SK-N-SH treated with all-trans-retinoic acid at 6 μM for 48 hours (cell line): ENCODE measurements at regions not wholly inside any gene's neighbourhood (a gene's known extent, or its start where the extent isn't known, plus 50 kb on each side); places are given as distances from the start of the nearest gene placed in this dataset.

ENCODE experiments used
- ATAC-seq: fragments of 200-7000 bp; cut with Tn5 transposase; 3 replicates; pipeline ENCODE4 v1.9.1; 2020; ENCODE audit warnings: mild to moderate bottlenecking, moderate library complexity
- ARNTL ChIP-seq: fragments of 450-650 bp; formaldehyde crosslinking; IDR thresholded peaks from 2 replicates; pipeline ENCODE4 v1.5.0; 2020; ENCODE audit warnings: low read depth, mild to moderate bottlenecking, moderate library complexity, borderline replicate concordance
- BACH2 ChIP-seq: fragments of 250-450 bp; sonication (Bioruptor Pico); IDR thresholded peaks from 2 replicates; pipeline ENCODE4 v1.9.0; 2021; ENCODE audit warnings: mild to moderate bottlenecking, borderline replicate concordance
- CSDC2 ChIP-seq: fragments of 250-450 bp; sonication (Bioruptor Pico); IDR thresholded peaks from 2 replicates; pipeline ENCODE4 v1.5.0; 2020; ENCODE audit warnings: mild to moderate bottlenecking, moderate library complexity
- ESRRG ChIP-seq: fragments of 250-450 bp; sonication (Bioruptor Pico); IDR thresholded peaks from 2 replicates; pipeline ENCODE4 v1.6.1; 2021; ENCODE audit warnings: mild to moderate bottlenecking
- GLIS3 ChIP-seq: fragments of 250-450 bp; sonication (Bioruptor Pico); IDR thresholded peaks from 2 replicates; pipeline ENCODE4 v1.5.0; 2020; ENCODE audit warnings: mild to moderate bottlenecking, moderate library complexity
- ISL1 ChIP-seq: fragments of 250-450 bp; sonication (Bioruptor Pico); IDR thresholded peaks from 2 replicates; pipeline ENCODE4 v2.1.2; 2022; ENCODE audit warnings: mild to moderate bottlenecking, moderate library complexity
- OSR1 ChIP-seq: fragments of 250-450 bp; sonication (Bioruptor Pico); IDR thresholded peaks from 2 replicates; pipeline ENCODE4 v1.8.0; 2022; ENCODE audit warnings: moderate library complexity, mild to moderate bottlenecking, inconsistent platforms
- PPARA ChIP-seq: fragments of 250-450 bp; sonication (Bioruptor Pico); IDR thresholded peaks from 2 replicates; pipeline ENCODE4 v1.5.0; 2020; ENCODE audit warnings: mild to moderate bottlenecking, borderline replicate concordance
- RARB ChIP-seq: fragments of 250-450 bp; sonication (Bioruptor Pico); IDR thresholded peaks from 2 replicates; pipeline ENCODE4 v1.8.0; 2021; ENCODE audit warnings: mild to moderate bottlenecking, moderate library complexity
- SNAI2 ChIP-seq: fragments of 250-450 bp; sonication (Bioruptor Pico); IDR thresholded peaks from 2 replicates; pipeline ENCODE4 v1.5.0; 2020; ENCODE audit warnings: mild to moderate bottlenecking, moderate library complexity
- TCF4 ChIP-seq: fragments of 250-450 bp; sonication (Bioruptor Pico); IDR thresholded peaks from 2 replicates; pipeline ENCODE4 v1.8.0; 2021; ENCODE audit warnings: mild to moderate bottlenecking, moderate library complexity, borderline replicate concordance
- TOX ChIP-seq: fragments of 250-450 bp; sonication (Bioruptor Pico); IDR thresholded peaks from 2 replicates; pipeline ENCODE4 v1.8.0; 2021; ENCODE audit warnings: mild to moderate bottlenecking, moderate library complexity, borderline replicate concordance
- TSHZ2 ChIP-seq: fragments of 250-450 bp; sonication (Bioruptor Pico); IDR thresholded peaks from 2 replicates; pipeline ENCODE4 v1.5.0; 2020; ENCODE audit warnings: mild to moderate bottlenecking, moderate library complexity
- ZC3H10 ChIP-seq: fragments of 250-450 bp; sonication (Bioruptor Pico); IDR thresholded peaks from 2 replicates; pipeline ENCODE4 v1.5.1; 2021; ENCODE audit warnings: mild to moderate bottlenecking, moderate library complexity
- ZFP3 ChIP-seq: fragments of 250-450 bp; sonication (Bioruptor Pico); IDR thresholded peaks from 2 replicates; pipeline ENCODE4 v1.5.0; 2020; ENCODE audit warnings: mild to moderate bottlenecking, moderate library complexity
- ZFP30 ChIP-seq: fragments of 450-650 bp; formaldehyde crosslinking; IDR thresholded peaks from 2 replicates; pipeline ENCODE4 v1.5.0; 2022; ENCODE audit warnings: mild to moderate bottlenecking, moderate library complexity
- ZNF565 ChIP-seq: fragments of 450-650 bp; formaldehyde crosslinking; conservative IDR thresholded peaks from 2 replicates; pipeline ENCODE4 v1.5.0; 2020; ENCODE audit warnings: low read depth, mild to moderate bottlenecking, moderate library complexity
- ZNF70 ChIP-seq: fragments of 450-650 bp; formaldehyde crosslinking; IDR thresholded peaks from 2 replicates; pipeline ENCODE4 v1.5.0; 2020; ENCODE audit warnings: mild to moderate bottlenecking, moderate library complexity
- ZNF8 ChIP-seq: fragments of 450-650 bp; formaldehyde crosslinking; IDR thresholded peaks from 2 replicates; pipeline ENCODE4 v1.5.0; 2020; ENCODE audit warnings: mild to moderate bottlenecking, moderate library complexity
- TF ChIP-seq, protein P1 (sequence below): fragments of 250-450 bp; sonication (Bioruptor Pico); IDR thresholded peaks from 2 replicates; pipeline ENCODE4 v1.5.1; 2020; ENCODE audit warnings: low read depth, mild to moderate bottlenecking, moderate library complexity
- TF ChIP-seq, protein P2 (sequence below): fragments of 250-450 bp; sonication (Bioruptor Pico); IDR thresholded peaks from 2 replicates; pipeline ENCODE4 v1.8.0; 2021; ENCODE audit warnings: low read depth, mild to moderate bottlenecking, moderate library complexity, borderline replicate concordance

GRCh38 chr10:7098160-7098762 lies 312.6 kb downstream of the SFMBT2 start:
- ATAC-seq = no peak
- no peak for TF ChIP-seq SNAI2 (CRISPR knock-in tag)
- no peak for TF ChIP-seq CSDC2 (CRISPR knock-in tag)
- TF ChIP-seq ZC3H10 (CRISPR knock-in tag) = no peak
- no peak for TF ChIP-seq ZFP3 (CRISPR knock-in tag)
- TF ChIP-seq TOX (CRISPR knock-in tag) = no peak
- TF ChIP-seq RARB (CRISPR knock-in tag) = no peak
- TF ChIP-seq ZNF8 (CRISPR knock-in tag) = no peak
- TF ChIP-seq, all 23 proteins: peak for 0

GRCh38 chr10:7094781-7095180 lies 316.1 kb downstream of the SFMBT2 start:
- no peak for TF ChIP-seq OSR1 (CRISPR knock-in tag)
- TF ChIP-seq ESRRG (CRISPR knock-in tag) = no peak
- no peak for TF ChIP-seq ZNF70 (CRISPR knock-in tag)
- TF ChIP-seq PPARA = no peak
- TF ChIP-seq TOX (CRISPR knock-in tag) = no peak
- TF ChIP-seq, protein P1, sequence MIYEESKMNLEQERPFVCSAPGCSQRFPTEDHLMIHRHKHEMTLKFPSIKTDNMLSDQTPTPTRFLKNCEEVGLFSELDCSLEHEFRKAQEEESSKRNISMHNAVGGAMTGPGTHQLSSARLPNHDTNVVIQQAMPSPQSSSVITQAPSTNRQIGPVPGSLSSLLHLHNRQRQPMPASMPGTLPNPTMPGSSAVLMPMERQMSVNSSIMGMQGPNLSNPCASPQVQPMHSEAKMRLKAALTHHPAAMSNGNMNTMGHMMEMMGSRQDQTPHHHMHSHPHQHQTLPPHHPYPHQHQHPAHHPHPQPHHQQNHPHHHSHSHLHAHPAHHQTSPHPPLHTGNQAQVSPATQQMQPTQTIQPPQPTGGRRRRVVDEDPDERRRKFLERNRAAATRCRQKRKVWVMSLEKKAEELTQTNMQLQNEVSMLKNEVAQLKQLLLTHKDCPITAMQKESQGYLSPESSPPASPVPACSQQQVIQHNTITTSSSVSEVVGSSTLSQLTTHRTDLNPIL (CRISPR knock-in tag) = no peak
- no peak for TF ChIP-seq TCF4 (CRISPR knock-in tag)
- TF ChIP-seq, all 23 proteins: peak for 0
- no peak for ATAC-seq

DNA sequence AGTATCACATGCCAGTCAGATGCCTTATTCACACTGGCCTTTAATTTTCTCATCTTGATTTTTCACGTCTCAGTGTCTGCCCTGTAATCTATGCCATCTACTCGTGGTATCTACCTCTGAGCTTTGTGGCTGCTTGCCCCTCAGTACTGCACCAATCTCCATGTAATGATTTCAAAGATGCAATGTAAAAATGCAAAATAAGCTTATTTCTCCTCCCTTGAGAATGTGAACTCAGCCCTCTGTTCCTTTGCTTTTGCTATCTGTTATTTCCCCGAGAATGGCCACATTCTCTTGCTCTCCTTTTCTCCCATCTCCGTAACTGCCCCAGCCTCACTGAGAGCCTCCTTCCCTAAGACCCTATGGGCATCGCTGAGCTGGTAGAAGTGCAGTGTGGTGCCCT lies 317.5 kb downstream of the SFMBT2 start:
- no peak for TF ChIP-seq SNAI2 (CRISPR knock-in tag)
- TF ChIP-seq ISL1 = no peak
- no peak for TF ChIP-seq CSDC2 (CRISPR knock-in tag)
- TF ChIP-seq TCF4 (CRISPR knock-in tag) = no peak
- no peak for TF ChIP-seq ZC3H10 (CRISPR knock-in tag)
- no peak for ATAC-seq

- no peak for ATAC-seq
- no peak for TF ChIP-seq ISL1
- TF ChIP-seq, protein P1 (CRISPR knock-in tag) = no peak
- TF ChIP-seq BACH2 (CRISPR knock-in tag) = no peak
- no peak for TF ChIP-seq ARNTL (CRISPR knock-in tag)
- TF ChIP-seq TCF4 (CRISPR knock-in tag) = no peak
- no peak for TF ChIP-seq ZNF70 (CRISPR knock-in tag)
- TF ChIP-seq SNAI2 (CRISPR knock-in tag) = no peak
- no peak for TF ChIP-seq CSDC2 (CRISPR knock-in tag)
- no peak for TF ChIP-seq ESRRG (CRISPR knock-in tag)
- TF ChIP-seq ZC3H10 (CRISPR knock-in tag) = no peak
- TF ChIP-seq ZNF8 (CRISPR knock-in tag) = no peak
- no peak for TF ChIP-seq ZFP30 (CRISPR knock-in tag)
- TF ChIP-seq ZFP3 (CRISPR knock-in tag) = no peak
- TF ChIP-seq TSHZ2 (CRISPR knock-in tag) = no peak
- no peak for TF ChIP-seq ZNF565 (CRISPR knock-in tag)
- TF ChIP-seq, protein P2, sequence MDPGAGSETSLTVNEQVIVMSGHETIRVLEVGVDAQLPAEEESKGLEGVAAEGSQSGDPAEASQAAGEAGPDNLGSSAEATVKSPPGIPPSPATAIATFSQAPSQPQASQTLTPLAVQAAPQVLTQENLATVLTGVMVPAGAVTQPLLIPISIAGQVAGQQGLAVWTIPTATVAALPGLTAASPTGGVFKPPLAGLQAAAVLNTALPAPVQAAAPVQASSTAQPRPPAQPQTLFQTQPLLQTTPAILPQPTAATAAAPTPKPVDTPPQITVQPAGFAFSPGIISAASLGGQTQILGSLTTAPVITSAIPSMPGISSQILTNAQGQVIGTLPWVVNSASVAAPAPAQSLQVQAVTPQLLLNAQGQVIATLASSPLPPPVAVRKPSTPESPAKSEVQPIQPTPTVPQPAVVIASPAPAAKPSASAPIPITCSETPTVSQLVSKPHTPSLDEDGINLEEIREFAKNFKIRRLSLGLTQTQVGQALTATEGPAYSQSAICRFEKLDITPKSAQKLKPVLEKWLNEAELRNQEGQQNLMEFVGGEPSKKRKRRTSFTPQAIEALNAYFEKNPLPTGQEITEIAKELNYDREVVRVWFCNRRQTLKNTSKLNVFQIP (CRISPR knock-in tag) = no peak
- TF ChIP-seq PPARA = no peak
- TF ChIP-seq GLIS3 (CRISPR knock-in tag) = no peak
Measured at GRCh38 chr10:7092603-7093002, 318.2 kb downstream of the SFMBT2 start.
